H9 (cell line): ENCODE measurements at regions not wholly inside any gene's neighbourhood (a gene's known extent, or its start where the extent isn't known, plus 50 kb on each side); places are given as distances from the start of the nearest gene placed in this dataset.

Experiments used
- DNase-seq: peaks from one replicate; pipeline ENCODE4 v3.0.0-alpha.2; 2017
- H2AFZ ChIP-seq: one replicate; pipeline ENCODE4 v1.6.1; 2013; ENCODE audit warnings: mild to moderate bottlenecking, low read length, control low read depth, moderate library complexity
- H2AK5ac ChIP-seq: 2 replicates; pipeline ENCODE4 v1.6.1; 2013; ENCODE audit warnings: low read length, control low read depth, mixed read lengths; ENCODE audit not compliant: insufficient read length
- H2BK120ac ChIP-seq: one replicate; pipeline ENCODE4 v1.6.1; 2013; ENCODE audit warnings: low read depth, mild to moderate bottlenecking, low read length, control low read depth, inconsistent platforms; ENCODE audit not compliant: poor library complexity, severe bottlenecking
- H2BK12ac ChIP-seq: 2 replicates; pipeline ENCODE4 v1.6.1; 2013; ENCODE audit warnings: low read length, control low read depth, mixed read lengths, low read depth; ENCODE audit not compliant: insufficient read length
- H2BK15ac ChIP-seq: 2 replicates; pipeline ENCODE4 v1.6.1; 2013; ENCODE audit warnings: low read depth, low read length, control low read depth
- H2BK20ac ChIP-seq: one replicate; pipeline ENCODE4 v1.6.1; 2013; ENCODE audit warnings: low read depth, mild to moderate bottlenecking, low read length, control low read depth, inconsistent platforms; ENCODE audit not compliant: poor library complexity, severe bottlenecking
- H2BK5ac ChIP-seq: 2 replicates; pipeline ENCODE4 v1.6.1; 2013; ENCODE audit warnings: low read length, control low read depth, mixed read lengths; ENCODE audit not compliant: insufficient read length
- H3K14ac ChIP-seq: 2 replicates; pipeline ENCODE4 v1.6.1; 2013; ENCODE audit warnings: low read length, control low read depth; ENCODE audit not compliant: insufficient read depth
- H3K18ac ChIP-seq: 2 replicates; pipeline ENCODE4 v1.6.1; 2013; ENCODE audit warnings: low read depth, mild to moderate bottlenecking, mixed read lengths, low read length, control low read depth; ENCODE audit not compliant: insufficient read length
- H3K23ac ChIP-seq: 2 replicates; pipeline ENCODE4 v1.6.1; 2013; ENCODE audit warnings: low read length, control low read depth, mixed read lengths, low read depth; ENCODE audit not compliant: insufficient read length
- H3K23me2 ChIP-seq: 2 replicates; pipeline ENCODE4 v1.6.1; 2013; ENCODE audit warnings: low read depth, mild to moderate bottlenecking, mixed read lengths, low read length, control low read depth; ENCODE audit not compliant: insufficient read length, poor library complexity, severe bottlenecking
- H3K27ac ChIP-seq: 2 replicates; pipeline ENCODE4 v1.5.1; 2013; ENCODE audit warnings: low read length, control low read depth, mixed read lengths, low read depth; ENCODE audit not compliant: insufficient read length
- H3K27me3 ChIP-seq: 2 replicates; pipeline ENCODE4 v1.6.1; 2013; ENCODE audit warnings: low read length, control low read depth, inconsistent platforms; ENCODE audit not compliant: insufficient read depth
- H3K4ac ChIP-seq: 2 replicates; pipeline ENCODE4 v1.6.1; 2013; ENCODE audit warnings: low read depth, mild to moderate bottlenecking, control low read depth, inconsistent platforms, low read length, moderate library complexity
- H3K4me1 ChIP-seq: 2 replicates; pipeline ENCODE4 v1.6.1; 2013; ENCODE audit warnings: low read length, control low read depth, inconsistent platforms; ENCODE audit not compliant: insufficient read depth
- H3K4me2 ChIP-seq: 2 replicates; pipeline ENCODE4 v1.6.1; 2013; ENCODE audit warnings: low read length, control low read depth, mixed read lengths; ENCODE audit not compliant: insufficient read length, insufficient read depth
- H3K56ac ChIP-seq: 2 replicates; pipeline ENCODE4 v1.6.1; 2013; ENCODE audit warnings: low read depth, mild to moderate bottlenecking, mixed read lengths, low read length, control low read depth; ENCODE audit not compliant: insufficient read length
- H3K79me1 ChIP-seq: 2 replicates; pipeline ENCODE4 v1.6.1; 2013; ENCODE audit warnings: low read depth, mild to moderate bottlenecking, moderate library complexity, low read length, control low read depth, inconsistent platforms; ENCODE audit not compliant: insufficient read depth, poor library complexity, severe bottlenecking
- H3K79me2 ChIP-seq: 2 replicates; pipeline ENCODE4 v1.6.1; 2013; ENCODE audit warnings: low read length, control low read depth, inconsistent platforms; ENCODE audit not compliant: insufficient read depth
- H3K9ac ChIP-seq: 2 replicates; pipeline ENCODE4 v1.6.1; 2013; ENCODE audit warnings: low read length, control low read depth, mixed read lengths; ENCODE audit not compliant: insufficient read length; ENCODE audit errors: extremely low read depth
- H3K9me3 ChIP-seq: one replicate; pipeline ENCODE4 v1.6.1; 2013; ENCODE audit warnings: low read depth, low read length, inconsistent platforms; ENCODE audit not compliant: control insufficient read depth
- H3T11ph ChIP-seq: one replicate; pipeline ENCODE4 v1.6.1; 2013; ENCODE audit warnings: mild to moderate bottlenecking, low read length, control low read depth, inconsistent platforms
- H4K20me1 ChIP-seq: one replicate; pipeline ENCODE4 v1.6.1; 2013; ENCODE audit not compliant: control insufficient read depth, insufficient read length, insufficient read depth
- H4K5ac ChIP-seq: 2 replicates; pipeline ENCODE4 v1.6.1; 2013; ENCODE audit warnings: low read depth, mild to moderate bottlenecking, mixed read lengths, low read length, control low read depth; ENCODE audit not compliant: insufficient read length
- H4K8ac ChIP-seq: replicated peaks from 2 replicates; pipeline ENCODE4 v1.6.1; 2013; ENCODE audit warnings: low read length, control low read depth, mixed read lengths, low read depth; ENCODE audit not compliant: insufficient read length
- H4K91ac ChIP-seq: 2 replicates; pipeline ENCODE4 v1.6.1; 2013; ENCODE audit warnings: low read depth, mild to moderate bottlenecking, moderate library complexity, mixed read lengths, low read length, control low read depth; ENCODE audit not compliant: insufficient read length
- H3K27ac Mint-ChIP-seq, 3 experiments: 2 replicates in 2 of 3; 3 replicates in 1 of 3; pipeline ENCODE4 v1.8.0; 2020 to 2021; ENCODE audit warnings: mixed read lengths in 3 of 3, mild to moderate bottlenecking in 1 of 3, moderate library complexity in 1 of 3
- H3K27me3 Mint-ChIP-seq: 2 replicates; pipeline ENCODE4 v1.8.0; 2021; ENCODE audit warnings: low read depth, mild to moderate bottlenecking, moderate library complexity, mixed read lengths
- H3K36me3 Mint-ChIP-seq, 3 experiments: 2 replicates in 2 of 3; 3 replicates in 1 of 3; pipeline ENCODE4 v1.8.0; 2020 to 2021; ENCODE audit warnings: low read depth in 3 of 3, mixed read lengths in 3 of 3; ENCODE audit not compliant: insufficient read depth in 1 of 3
- H3K4me1 Mint-ChIP-seq, 2 experiments: 2 replicates each; pipeline ENCODE4 v1.8.0; 2020; ENCODE audit warnings: mixed read lengths in 2 of 2
- H3K4me3 Mint-ChIP-seq, 2 experiments: 2 replicates in 1 of 2; 3 replicates in 1 of 2; pipeline ENCODE4 v1.8.0; 2020 to 2021; ENCODE audit warnings: mild to moderate bottlenecking in 2 of 2, mixed read lengths in 2 of 2, moderate library complexity in 1 of 2
- H3K9me3 Mint-ChIP-seq, 2 experiments: 2 replicates in 1 of 2; 3 replicates in 1 of 2; pipeline ENCODE4 v1.8.0; 2020; ENCODE audit warnings: mild to moderate bottlenecking in 2 of 2, mixed read lengths in 2 of 2, moderate library complexity in 1 of 2
- WGBS: extraction: QIAGEN DNeasy Blood & Tissue Kit; methylation state at CpG from one replicate; pipeline ENCODE4 v1.1.7; 2013; ENCODE audit warnings: missing lambda C conversion rate, low lambda C conversion rate, mixed read lengths; ENCODE audit not compliant: insufficient read length; ENCODE audit errors: extremely low coverage; 5-methylcytosine and 5-hydroxymethylcytosine counted together
- TF ChIP-seq, protein P1 (sequence below): fragments of 200-600 bp; sonication (generic); conservative IDR thresholded peaks from 3 replicates; pipeline ENCODE4 v1.8.0; 2021; ENCODE audit warnings: antibody characterized with exemption, mild to moderate bottlenecking

DNA sequence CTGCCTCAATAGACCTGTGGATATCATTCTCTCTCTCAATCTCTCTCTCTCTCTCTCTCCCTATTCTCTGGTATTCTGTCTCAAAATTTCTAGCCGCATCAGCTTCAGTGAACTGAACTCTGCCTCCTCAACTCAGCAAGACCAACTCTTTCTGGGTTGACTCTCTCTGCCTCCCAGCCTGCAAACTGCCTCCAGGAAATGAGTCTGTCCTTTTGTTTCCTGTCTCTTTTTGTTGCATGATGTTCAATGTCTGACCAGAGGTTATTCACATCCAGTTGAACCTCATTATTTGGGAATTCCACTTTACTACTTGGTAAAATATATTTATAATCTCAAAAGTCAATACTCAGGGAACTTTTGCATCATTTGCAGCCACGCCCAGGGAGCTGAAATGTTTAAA lies 682.7 kb upstream of the FZD8 start:
- no peak overlapping the region for H2BK15ac ChIP-seq
- DNase-seq: no peak
- no peaks in the 10 kb centered on the region for H3K27me3 ChIP-seq
- no peaks in the 10 kb centered on the region for H3K9me3 Mint-ChIP-seq
- no peak overlapping the region for H3K9ac ChIP-seq
- H4K5ac ChIP-seq: no peak overlapping the region
- no peak overlapping the region; a peak in 1 of 7 replicates for H3K27ac Mint-ChIP-seq
- no peak overlapping the region for H2BK5ac ChIP-seq
- no peak overlapping the region for H2AK5ac ChIP-seq
- H4K91ac ChIP-seq: no peak overlapping the region
- H3K4me2 ChIP-seq: no peak overlapping the region
- TF ChIP-seq, protein P1, sequence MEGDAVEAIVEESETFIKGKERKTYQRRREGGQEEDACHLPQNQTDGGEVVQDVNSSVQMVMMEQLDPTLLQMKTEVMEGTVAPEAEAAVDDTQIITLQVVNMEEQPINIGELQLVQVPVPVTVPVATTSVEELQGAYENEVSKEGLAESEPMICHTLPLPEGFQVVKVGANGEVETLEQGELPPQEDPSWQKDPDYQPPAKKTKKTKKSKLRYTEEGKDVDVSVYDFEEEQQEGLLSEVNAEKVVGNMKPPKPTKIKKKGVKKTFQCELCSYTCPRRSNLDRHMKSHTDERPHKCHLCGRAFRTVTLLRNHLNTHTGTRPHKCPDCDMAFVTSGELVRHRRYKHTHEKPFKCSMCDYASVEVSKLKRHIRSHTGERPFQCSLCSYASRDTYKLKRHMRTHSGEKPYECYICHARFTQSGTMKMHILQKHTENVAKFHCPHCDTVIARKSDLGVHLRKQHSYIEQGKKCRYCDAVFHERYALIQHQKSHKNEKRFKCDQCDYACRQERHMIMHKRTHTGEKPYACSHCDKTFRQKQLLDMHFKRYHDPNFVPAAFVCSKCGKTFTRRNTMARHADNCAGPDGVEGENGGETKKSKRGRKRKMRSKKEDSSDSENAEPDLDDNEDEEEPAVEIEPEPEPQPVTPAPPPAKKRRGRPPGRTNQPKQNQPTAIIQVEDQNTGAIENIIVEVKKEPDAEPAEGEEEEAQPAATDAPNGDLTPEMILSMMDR: no peak
- no peak overlapping the region for H3K27ac ChIP-seq
- H3K4me1 ChIP-seq: no peaks in the 10 kb centered on the region
- no peak overlapping the region for H2BK20ac ChIP-seq
- H2BK120ac ChIP-seq: no peak overlapping the region
- H3K79me2 ChIP-seq: no peaks in the 10 kb centered on the region
- H3K14ac ChIP-seq: no peak overlapping the region
- H3K79me1 ChIP-seq: no peaks in the 10 kb centered on the region
- no peaks in the 10 kb centered on the region for H3K9me3 ChIP-seq
- H3K4me3 Mint-ChIP-seq: no peak overlapping the region
- H3K23me2 ChIP-seq: no peaks in the 10 kb centered on the region
- no CpG with 5 or more reads among the region's 2 CpGs for WGBS
- H3K27me3 Mint-ChIP-seq: no peaks in the 10 kb centered on the region; the same call in 1 of the 2 replicates
- H3K4ac ChIP-seq: no peak overlapping the region
- no peak overlapping the region for H2AFZ ChIP-seq
- no peak overlapping the region for H4K8ac ChIP-seq
- H3K23ac ChIP-seq: no peak overlapping the region
- no peak overlapping the region for H2BK12ac ChIP-seq
- no peaks in the 10 kb centered on the region for H3K36me3 Mint-ChIP-seq
- H3K4me1 Mint-ChIP-seq: no peaks in the 10 kb centered on the region
- no peak overlapping the region for H3T11ph ChIP-seq
- H3K56ac ChIP-seq: no peak overlapping the region
- H4K20me1 ChIP-seq: no peaks in the 10 kb centered on the region
- H3K18ac ChIP-seq: no peak overlapping the region
